BE2C (cell line): ENCODE measurements at regions not wholly inside any gene's neighbourhood (a gene's known extent, or its start where the extent isn't known, plus 50 kb on each side); places are given as distances from the start of the nearest gene placed in this dataset.

Source experiments
- DNase-seq: peaks from one replicate; pipeline ENCODE4 v3.0.0-alpha.2; 2020
- H3K27me3 ChIP-seq: fragments of 250-450 bp; sonication (Bioruptor Pico); 2 replicates; pipeline ENCODE4 v1.5.1; 2020; ENCODE audit warnings: mild to moderate bottlenecking
- H3K36me3 ChIP-seq: fragments of 250-450 bp; sonication (Bioruptor Pico); 2 replicates; pipeline ENCODE4 v1.5.1; 2020; ENCODE audit warnings: mild to moderate bottlenecking
- H3K4me1 ChIP-seq: fragments of 250-450 bp; sonication (Bioruptor Pico); 2 replicates; pipeline ENCODE4 v1.5.1; 2020
- H3K4me3 ChIP-seq: 2 replicates; pipeline ENCODE4 v1.5.1; 2011; ENCODE audit warnings: low read depth, low read length
- H3K9me3 ChIP-seq: fragments of 250-450 bp; sonication (Bioruptor Pico); 2 replicates; pipeline ENCODE4 v1.5.1; 2020
- CTCF ChIP-seq: IDR thresholded peaks from 2 replicates; pipeline ENCODE4 v1.5.1; 2012; ENCODE audit warnings: mild to moderate bottlenecking, low read depth, low read length

DNA sequence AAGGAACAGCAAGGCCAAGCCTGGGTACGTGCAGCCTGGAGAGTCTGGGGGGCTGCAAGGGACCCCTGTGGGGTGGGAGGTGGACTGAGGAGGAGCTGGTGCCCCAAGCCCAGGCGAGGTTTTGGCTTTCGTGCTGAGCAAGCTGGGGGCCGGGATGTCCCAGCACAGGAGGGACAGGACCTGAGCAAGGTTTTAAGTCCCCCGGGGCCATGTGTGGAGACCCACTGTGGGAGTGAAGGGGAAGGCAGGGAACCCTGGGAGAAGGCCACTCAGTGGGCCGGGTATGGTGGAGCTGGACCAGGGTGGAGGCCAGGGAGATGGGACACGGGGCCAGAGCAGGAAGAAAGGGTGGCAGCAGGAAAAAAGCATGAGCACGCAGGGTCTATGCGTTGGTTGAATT lies 419.2 kb upstream of the SULF2 start:
- Histone ChIP-seq H3K9me3 (no peaks in the 10 kb centered on the region), H3K27me3 (no peaks in the 10 kb centered on the region), H3K4me1 (peaks cover 3% of the 10 kb centered on the region), H3K4me3 (no peak overlapping the region), H3K36me3 (no peaks in the 10 kb centered on the region)
- DNase-seq = no peak
- no peak for TF ChIP-seq CTCF

DNA sequence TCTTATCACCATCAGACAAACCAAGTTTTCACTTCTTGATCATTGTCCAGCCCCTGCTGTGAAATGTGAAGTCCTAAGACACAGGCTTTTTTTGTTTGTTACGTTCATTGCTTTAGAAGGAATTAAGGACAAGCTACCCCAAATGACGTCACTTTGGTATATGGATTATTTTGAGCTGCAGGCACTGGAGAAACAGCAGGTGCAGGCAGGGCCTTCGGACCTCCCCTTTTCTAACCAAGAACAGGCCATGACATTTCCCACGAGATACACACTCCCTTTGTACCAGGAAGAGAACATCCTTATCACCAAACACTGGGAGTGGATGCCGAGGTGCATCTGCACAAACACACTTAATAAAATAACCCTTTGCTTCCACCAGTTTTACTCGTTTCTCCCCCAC lies 418.0 kb upstream of the SULF2 start:
- Histone ChIP-seq H3K4me1 (peaks cover 3% of the 10 kb centered on the region), H3K27me3 (no peaks in the 10 kb centered on the region), H3K9me3 (no peaks in the 10 kb centered on the region), H3K4me3 (no peak overlapping the region), H3K36me3 (no peaks in the 10 kb centered on the region)
- DNase-seq = no peak
- TF ChIP-seq CTCF = no peak

DNA sequence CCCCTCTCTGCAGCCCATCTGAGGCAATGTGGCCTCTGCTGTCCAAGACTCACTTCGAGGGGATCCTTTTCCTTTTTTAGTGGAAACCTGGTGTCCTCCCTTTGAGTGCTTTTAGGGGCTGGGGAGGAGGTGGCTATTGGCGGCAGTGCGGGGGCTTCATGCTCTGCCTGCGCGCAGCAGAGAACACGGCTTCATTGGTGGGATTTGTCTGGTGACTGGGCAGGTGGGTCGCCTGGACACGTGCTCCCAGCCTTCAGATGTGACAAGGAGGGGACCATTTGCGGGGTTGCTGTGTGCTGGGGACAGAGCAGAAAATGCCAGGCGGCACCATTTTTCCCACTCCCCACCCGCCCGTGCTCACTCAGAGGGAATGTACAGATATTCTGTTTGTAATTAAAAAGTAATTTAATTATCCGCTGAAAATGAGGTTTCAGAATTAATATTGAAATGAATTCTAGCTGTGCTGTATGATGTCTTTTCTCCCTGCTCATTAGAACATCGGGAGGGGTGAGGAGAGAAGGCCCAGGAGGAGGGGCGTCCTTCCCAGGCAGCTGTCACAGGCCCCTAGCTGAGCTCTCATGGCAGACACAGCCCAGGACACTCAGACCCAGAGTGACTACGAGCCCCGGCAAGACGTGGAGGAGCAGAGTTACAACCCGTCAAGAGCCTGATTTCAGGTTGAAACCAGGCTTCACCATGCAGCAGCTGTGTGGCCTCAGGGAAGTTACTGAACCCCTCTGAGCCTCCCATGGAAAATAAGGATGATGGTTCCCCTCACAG lies 417.2 kb upstream of the SULF2 start:
- H3K27me3 ChIP-seq = no peaks in the 10 kb centered on the region
- H3K4me1 ChIP-seq = peaks cover 8% of the 10 kb centered on the region
- H3K4me3 ChIP-seq = no peak overlapping the region
- no peak for TF ChIP-seq CTCF
- no peaks in the 10 kb centered on the region for H3K9me3 ChIP-seq
- no peaks in the 10 kb centered on the region for H3K36me3 ChIP-seq
- DNase-seq = no peak

DNA sequence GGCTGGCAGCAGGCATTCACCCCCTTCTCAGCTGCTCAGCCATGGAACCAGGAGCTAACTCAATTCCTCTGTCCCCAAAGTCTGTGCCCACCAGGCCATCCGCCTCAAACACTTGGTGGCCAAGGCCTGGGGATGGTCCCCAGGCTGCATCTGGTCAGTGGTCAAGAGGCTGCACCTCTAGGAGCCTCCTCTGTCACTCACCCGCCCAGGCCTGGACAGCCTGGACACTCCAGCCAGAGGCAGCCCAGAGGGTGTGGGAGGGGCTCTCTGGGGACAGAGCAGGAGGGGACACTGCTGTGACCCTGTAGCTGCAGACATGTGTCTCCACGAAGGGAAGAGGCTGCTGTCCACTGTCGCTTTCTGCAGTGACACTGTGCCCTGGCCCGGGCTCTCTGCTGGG lies 416.6 kb upstream of the SULF2 start:
- Histone ChIP-seq H3K4me3 (no peak overlapping the region), H3K4me1 (peaks cover 14% of the 10 kb centered on the region), H3K27me3 (no peaks in the 10 kb centered on the region), H3K36me3 (no peaks in the 10 kb centered on the region), H3K9me3 (no peaks in the 10 kb centered on the region)
- TF ChIP-seq CTCF = no peak
- no peak for DNase-seq

- Histone ChIP-seq H3K4me3 (no peak overlapping the region), H3K27me3 (no peaks in the 10 kb centered on the region), H3K36me3 (no peaks in the 10 kb centered on the region), H3K9me3 (no peaks in the 10 kb centered on the region), H3K4me1 (peaks cover 21% of the 10 kb centered on the region)
- TF ChIP-seq CTCF = no peak
- DNase-seq = no peak
Measured at GRCh38 chr20:48201188-48201587, 415.9 kb upstream of the SULF2 start.

DNA sequence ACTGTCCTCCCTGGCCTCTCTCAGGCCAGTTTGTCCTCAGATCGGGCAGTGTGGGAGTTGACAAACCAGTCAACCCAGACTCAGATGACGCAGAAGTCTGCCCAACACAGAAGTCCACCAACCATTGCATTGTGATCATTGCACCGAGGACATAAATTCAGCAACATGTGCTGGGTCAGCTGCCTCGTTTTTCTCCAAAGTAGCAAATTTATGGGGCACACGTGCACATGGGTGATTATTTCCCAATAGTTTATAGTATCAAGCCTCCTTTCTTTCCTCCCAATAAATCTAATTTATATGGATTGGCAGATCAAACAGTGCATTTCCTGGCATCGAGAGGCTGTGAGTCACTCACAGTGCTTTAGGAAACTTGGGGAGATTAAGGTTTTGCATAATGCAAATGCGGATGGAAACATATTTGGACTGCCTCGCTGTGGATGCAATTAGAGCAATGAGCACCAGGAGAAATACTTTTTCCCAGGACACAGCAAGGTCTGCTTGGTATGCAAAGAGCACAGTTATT lies 413.7 kb upstream of the SULF2 start:
- Histone ChIP-seq H3K4me1 (peaks cover 31% of the 10 kb centered on the region), H3K4me3 (no peak overlapping the region), H3K27me3 (no peaks in the 10 kb centered on the region), H3K36me3 (no peaks in the 10 kb centered on the region), H3K9me3 (no peaks in the 10 kb centered on the region)
- TF ChIP-seq CTCF = no peak
- DNase-seq = no peak
